Hematopoietic multipotent progenitor cell treated with erythropoietin and hydrocortisone succinate and interleukin-3 and kit ligand, for 17 days (in vitro differentiated cells): ENCODE measurements at regions not wholly inside any gene's neighbourhood (a gene's known extent, or its start where the extent isn't known, plus 50 kb on each side); places are given as distances from the start of the nearest gene placed in this dataset.
"Not testable (repeated sequence)": the region's sequence is repeated elsewhere in the genome, so short reads cannot be mapped to it uniquely, and the experiment has no call there.

Experiments used
- DNase-seq: peaks from one replicate; pipeline ENCODE4 v3.0.0-alpha.2; 2015; ENCODE audit warnings: low spot score

DNA sequence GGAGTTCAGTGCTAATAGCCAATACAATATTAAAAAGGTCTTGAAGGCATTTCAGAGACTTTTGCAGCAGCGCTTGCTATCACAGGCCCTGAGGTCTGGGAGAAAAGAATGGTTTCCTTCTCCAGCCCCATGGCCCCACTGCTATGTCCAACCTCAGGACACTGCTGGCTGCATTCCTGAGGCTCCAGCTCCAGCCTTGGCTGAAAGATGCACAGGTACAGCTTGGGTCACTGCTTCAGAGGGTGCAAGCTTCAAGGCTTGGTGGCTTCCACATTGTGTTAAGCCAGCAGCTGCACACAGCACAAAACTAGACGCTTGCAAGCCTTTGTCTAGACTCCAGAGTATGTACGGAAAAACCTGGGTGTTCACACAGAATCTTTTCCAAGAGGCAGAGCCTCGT is 589.2 kb downstream of the CWH43 start:
- not testable (repeated sequence) for DNase-seq

DNA sequence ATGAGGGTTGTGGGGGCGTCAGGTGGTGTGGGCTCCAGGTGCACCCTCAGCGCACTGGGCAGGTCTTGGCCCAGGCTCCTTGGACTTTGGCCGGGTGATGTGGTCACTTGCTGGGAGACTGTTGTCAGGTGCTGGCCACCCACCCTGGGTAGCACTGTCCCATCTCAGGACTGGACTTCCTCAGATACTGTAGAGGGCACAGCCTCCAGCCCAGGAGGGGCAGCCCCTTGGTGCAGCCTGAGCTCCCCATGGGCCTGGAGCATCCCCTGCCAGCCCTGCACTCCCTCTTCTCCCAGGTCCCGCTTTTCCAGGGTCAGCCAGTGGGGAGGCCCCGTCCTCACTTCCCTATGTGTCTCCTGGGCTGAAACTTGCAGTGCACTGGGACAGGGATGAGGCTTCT is 592.3 kb downstream of the CWH43 start:
- DNase-seq, result not testable (repeated sequence)

DNA sequence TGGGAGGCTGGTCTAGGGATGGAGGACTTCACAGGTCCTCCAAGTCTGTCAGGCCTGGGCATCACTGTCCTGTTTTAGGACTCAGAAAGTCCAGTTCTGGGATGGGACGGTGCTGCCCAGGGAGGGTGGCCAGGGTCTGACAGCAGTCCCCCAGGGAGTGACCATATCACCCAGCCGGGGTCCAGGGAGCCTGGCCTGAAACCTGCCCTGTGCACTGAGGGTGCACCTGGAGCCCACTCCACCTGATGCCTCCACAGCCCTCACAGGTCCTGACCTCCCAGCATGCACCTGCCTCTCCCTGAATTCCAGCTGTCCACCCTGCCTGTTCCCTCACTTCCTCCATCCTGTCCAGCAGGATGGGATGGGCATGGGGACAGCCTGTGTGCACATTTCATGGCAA is 592.8 kb downstream of the CWH43 start:
- not testable (repeated sequence) for DNase-seq

DNA sequence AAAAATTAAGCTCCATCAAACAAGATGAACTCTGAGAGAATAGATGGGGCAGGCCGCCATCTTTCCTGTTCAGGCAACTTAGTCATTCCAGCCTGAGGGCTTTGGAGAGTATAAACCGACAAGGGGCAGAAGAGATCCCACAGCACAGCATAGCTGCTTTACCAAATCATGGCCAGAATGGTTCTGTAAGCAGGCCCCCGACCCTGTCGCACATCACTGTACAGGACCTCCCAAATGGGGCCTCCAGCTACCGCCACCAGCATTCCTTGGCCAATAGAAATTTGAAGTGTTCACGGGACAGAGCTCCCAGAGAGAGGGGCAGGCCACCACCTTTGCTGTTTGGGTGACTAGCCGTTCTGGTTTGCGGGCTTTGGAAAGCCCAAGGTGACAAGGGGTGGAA is 594.1 kb downstream of the CWH43 start:
- not testable (repeated sequence) for DNase-seq

DNA sequence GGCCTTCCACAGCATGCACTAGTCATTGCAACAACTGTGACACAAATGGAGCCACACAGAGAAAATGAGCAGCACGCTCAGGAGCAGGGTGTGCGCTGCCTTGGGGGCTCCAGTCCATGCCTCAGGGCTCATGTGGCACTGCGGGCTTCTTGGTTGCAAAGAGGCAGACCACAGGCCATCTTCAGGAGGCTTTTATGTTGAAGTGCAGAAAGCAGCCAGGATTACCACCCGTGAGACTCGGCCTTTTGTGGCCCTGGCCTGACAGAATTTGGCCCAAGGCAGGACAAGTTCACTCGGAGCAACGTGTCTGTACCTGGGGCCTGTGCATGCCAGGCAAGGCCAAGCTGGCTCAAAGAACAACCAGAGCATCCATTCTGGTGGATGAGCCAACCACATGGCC is 602.3 kb downstream of the CWH43 start:
- DNase-seq, result not testable (repeated sequence)

DNA sequence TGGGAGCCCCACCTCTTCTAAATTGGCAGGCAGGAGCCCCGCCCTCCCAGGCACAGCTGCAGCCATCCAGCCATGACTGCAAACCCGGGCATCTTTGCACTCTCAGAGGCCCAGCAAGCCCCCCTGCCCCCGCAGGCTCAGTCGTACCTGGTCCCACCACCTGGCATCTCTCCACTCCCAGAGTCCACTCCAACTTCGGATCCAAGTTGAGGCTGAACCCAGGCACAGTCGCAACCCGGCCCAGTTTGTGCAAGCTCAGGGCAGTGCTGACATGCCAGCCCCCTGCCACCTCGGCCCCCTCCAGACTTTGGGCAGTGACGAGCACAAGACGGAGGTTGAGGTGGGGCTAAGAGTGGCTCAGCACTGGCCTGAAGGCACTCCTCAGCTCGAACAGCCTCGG is 632.4 kb downstream of the CWH43 start:
- DNase-seq, result not testable (repeated sequence)

DNA sequence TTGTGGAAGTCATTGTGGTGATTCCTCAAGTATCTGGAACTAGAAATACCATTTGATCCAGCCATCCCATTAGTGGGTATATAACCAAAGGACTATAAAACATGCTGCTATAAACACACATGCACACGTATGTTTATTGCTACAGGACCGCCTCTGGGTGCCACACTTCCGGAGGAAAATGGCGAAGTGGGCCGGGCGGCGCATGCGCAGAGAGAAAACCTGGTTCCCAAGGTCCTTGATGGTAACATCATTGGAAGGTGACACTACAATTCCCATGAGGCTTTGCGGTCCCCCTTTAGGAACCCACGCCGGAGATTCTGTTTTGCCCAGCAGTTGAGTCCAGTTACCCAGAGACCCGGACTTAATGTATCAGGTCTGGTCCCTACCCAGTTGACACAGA is 640.4 kb downstream of the CWH43 start:
- DNase-seq, result not testable (repeated sequence)
